ENCODE measurements at regions not wholly inside any gene's neighbourhood (a gene's known extent, or its start where the extent isn't known, plus 50 kb on each side); places are given as distances from the start of the nearest gene placed in this dataset.

- no peaks in the 10 kb centered on the region for H3K27me3 Mint-ChIP-seq
- no peaks in the 10 kb centered on the region for H3K36me3 Mint-ChIP-seq (ENCODE audit: low read depth)
- H3K27ac Mint-ChIP-seq, result no peak overlapping the region
- ATAC-seq, result no peak
- no peaks in the 10 kb centered on the region for H3K9me3 ChIP-seq (ENCODE audit: control insufficient read depth, low read length, poor library complexity, severe bottlenecking)
- no peaks in the 10 kb centered on the region for H3K4me1 Mint-ChIP-seq
- H3K4me3 Mint-ChIP-seq, result no peak overlapping the region
- DNase-seq, result no peak
Measured at GRCh38 chr2:14272396-14273075, 360.0 kb upstream of the LRATD1 start.

- Mint-ChIP-seq H3K36me3 (ENCODE audit: low read depth) (no peaks in the 10 kb centered on the region), H3K27ac (no peak overlapping the region), H3K4me1 (no peaks in the 10 kb centered on the region), H3K4me3 (no peak overlapping the region), H3K27me3 (no peaks in the 10 kb centered on the region)
- DNase-seq (no peak), ATAC-seq (no peak)
- H3K9me3 ChIP-seq (ENCODE audit: control insufficient read depth, low read length, poor library complexity, severe bottlenecking), result no peaks in the 10 kb centered on the region
Measured at GRCh38 chr2:14273650-14274049, 358.9 kb upstream of the LRATD1 start.

- ATAC-seq (no peak), DNase-seq (no peak)
- no peak overlapping the region for H3K4me3 Mint-ChIP-seq
- no peaks in the 10 kb centered on the region for H3K9me3 ChIP-seq (ENCODE audit: control insufficient read depth, low read length, poor library complexity, severe bottlenecking)
- no peak overlapping the region for H3K27ac Mint-ChIP-seq
- H3K36me3 Mint-ChIP-seq (ENCODE audit: low read depth), result no peaks in the 10 kb centered on the region
- no peaks in the 10 kb centered on the region for H3K27me3 Mint-ChIP-seq
- no peaks in the 10 kb centered on the region for H3K4me1 Mint-ChIP-seq
Measured at GRCh38 chr2:14284244-14284643, 348.3 kb upstream of the LRATD1 start.

- Mint-ChIP-seq H3K4me3 (no peak overlapping the region), H3K36me3 (ENCODE audit: low read depth) (no peaks in the 10 kb centered on the region), H3K27me3 (no peaks in the 10 kb centered on the region), H3K27ac (no peak overlapping the region), H3K4me1 (no peaks in the 10 kb centered on the region)
- ATAC-seq (no peak), DNase-seq (no peak)
- no peaks in the 10 kb centered on the region for H3K9me3 ChIP-seq (ENCODE audit: control insufficient read depth, low read length, poor library complexity, severe bottlenecking)
Measured at GRCh38 chr2:14285812-14286211, 346.7 kb upstream of the LRATD1 start.

GRCh38 chr2:14288016-14288415 is 344.5 kb upstream of the LRATD1 start:
- no peak for DNase-seq
- no peak for ATAC-seq
- H3K36me3 Mint-ChIP-seq (ENCODE audit: low read depth), result no peaks in the 10 kb centered on the region
- no peaks in the 10 kb centered on the region for H3K27me3 Mint-ChIP-seq
- H3K9me3 ChIP-seq (ENCODE audit: control insufficient read depth, low read length, poor library complexity, severe bottlenecking), result no peaks in the 10 kb centered on the region
- no peak overlapping the region for H3K4me3 Mint-ChIP-seq
- H3K4me1 Mint-ChIP-seq, result no peaks in the 10 kb centered on the region
- H3K27ac Mint-ChIP-seq, result no peak overlapping the region

- peaks cover 2% of the 10 kb centered on the region for H3K36me3 Mint-ChIP-seq (ENCODE audit: low read depth)
Measured at GRCh38 chr2:14292964-14293363, 339.6 kb upstream of the LRATD1 start.

GRCh38 chr2:14297340-14297739 is 335.2 kb upstream of the LRATD1 start:
- peaks cover 2% of the 10 kb centered on the region for H3K36me3 Mint-ChIP-seq (ENCODE audit: low read depth)
- no peak for ATAC-seq
- H3K27me3 Mint-ChIP-seq, result no peaks in the 10 kb centered on the region

More at GRCh38 chr2:14292964-14293363, 339.6 kb upstream of the LRATD1 start:
- no peaks in the 10 kb centered on the region for H3K9me3 ChIP-seq (ENCODE audit: control insufficient read depth, low read length, poor library complexity, severe bottlenecking)
- ATAC-seq (no peak), DNase-seq (no peak)
- H3K27me3 Mint-ChIP-seq, result no peaks in the 10 kb centered on the region
- no peak overlapping the region for H3K4me3 Mint-ChIP-seq
- no peaks in the 10 kb centered on the region for H3K4me1 Mint-ChIP-seq
- H3K27ac Mint-ChIP-seq, result no peak overlapping the region

GRCh38 chr2:14297906-14298305 is 334.6 kb upstream of the LRATD1 start:
- no peaks in the 10 kb centered on the region for H3K4me1 Mint-ChIP-seq
- H3K36me3 Mint-ChIP-seq (ENCODE audit: low read depth), result peaks cover 2% of the 10 kb centered on the region
- no peak for ATAC-seq
- H3K27me3 Mint-ChIP-seq, result no peaks in the 10 kb centered on the region
- no peaks in the 10 kb centered on the region for H3K9me3 ChIP-seq (ENCODE audit: control insufficient read depth, low read length, poor library complexity, severe bottlenecking)
- H3K4me3 Mint-ChIP-seq, result no peak overlapping the region
- DNase-seq, result no peak
- no peak overlapping the region for H3K27ac Mint-ChIP-seq

More at GRCh38 chr2:14297340-14297739, 335.2 kb upstream of the LRATD1 start:
- DNase-seq, result no peak
- no peak overlapping the region for H3K4me3 Mint-ChIP-seq
- no peaks in the 10 kb centered on the region for H3K9me3 ChIP-seq (ENCODE audit: control insufficient read depth, low read length, poor library complexity, severe bottlenecking)
- no peak overlapping the region for H3K27ac Mint-ChIP-seq
- no peaks in the 10 kb centered on the region for H3K4me1 Mint-ChIP-seq

GRCh38 chr2:14301331-14301730 is 331.2 kb upstream of the LRATD1 start:
- Mint-ChIP-seq H3K4me1 (no peaks in the 10 kb centered on the region), H3K36me3 (ENCODE audit: low read depth) (no peaks in the 10 kb centered on the region), H3K27me3 (no peaks in the 10 kb centered on the region), H3K4me3 (no peak overlapping the region), H3K27ac (no peak overlapping the region)
- H3K9me3 ChIP-seq (ENCODE audit: control insufficient read depth, low read length, poor library complexity, severe bottlenecking), result peaks cover 2% of the 10 kb centered on the region
- ATAC-seq (no peak), DNase-seq (no peak)

GRCh38 chr2:14303366-14304115 is 329.0 kb upstream of the LRATD1 start:
- no peaks in the 10 kb centered on the region for H3K4me1 Mint-ChIP-seq
- H3K9me3 ChIP-seq (ENCODE audit: control insufficient read depth, low read length, poor library complexity, severe bottlenecking), result peaks cover 2% of the 10 kb centered on the region
- no peak for ATAC-seq
- H3K36me3 Mint-ChIP-seq (ENCODE audit: low read depth), result no peaks in the 10 kb centered on the region
- H3K27ac Mint-ChIP-seq, result no peak overlapping the region
- no peak for DNase-seq
- H3K4me3 Mint-ChIP-seq, result no peak overlapping the region
- H3K27me3 Mint-ChIP-seq, result no peaks in the 10 kb centered on the region

GRCh38 chr2:14304326-14304725 is 328.2 kb upstream of the LRATD1 start:
- no peak for ATAC-seq

GRCh38 chr2:14306268-14306861 is 326.2 kb upstream of the LRATD1 start:
- no peak overlapping the region for H3K27ac Mint-ChIP-seq
- H3K4me1 Mint-ChIP-seq, result no peaks in the 10 kb centered on the region
- no peak overlapping the region for H3K4me3 Mint-ChIP-seq
- ATAC-seq (no peak), DNase-seq (no peak)
- peaks cover 2% of the 10 kb centered on the region for H3K9me3 ChIP-seq (ENCODE audit: control insufficient read depth, low read length, poor library complexity, severe bottlenecking)
- no peaks in the 10 kb centered on the region for H3K36me3 Mint-ChIP-seq (ENCODE audit: low read depth)
- H3K27me3 Mint-ChIP-seq, result no peaks in the 10 kb centered on the region

More at GRCh38 chr2:14304326-14304725, 328.2 kb upstream of the LRATD1 start:
- no peak for DNase-seq
- Mint-ChIP-seq H3K4me3 (no peak overlapping the region), H3K27ac (no peak overlapping the region), H3K4me1 (no peaks in the 10 kb centered on the region), H3K36me3 (ENCODE audit: low read depth) (no peaks in the 10 kb centered on the region), H3K27me3 (no peaks in the 10 kb centered on the region)
- H3K9me3 ChIP-seq (ENCODE audit: control insufficient read depth, low read length, poor library complexity, severe bottlenecking), result peaks cover 2% of the 10 kb centered on the region

GRCh38 chr2:14313341-14313740 is 319.2 kb upstream of the LRATD1 start:
- Mint-ChIP-seq H3K27me3 (no peaks in the 10 kb centered on the region), H3K4me1 (no peaks in the 10 kb centered on the region), H3K4me3 (no peak overlapping the region), H3K36me3 (ENCODE audit: low read depth) (no peaks in the 10 kb centered on the region), H3K27ac (no peak overlapping the region)
- ATAC-seq (no peak), DNase-seq (no peak)
- no peaks in the 10 kb centered on the region for H3K9me3 ChIP-seq (ENCODE audit: control insufficient read depth, low read length, poor library complexity, severe bottlenecking)
